ENCODE measurements at regions not wholly inside any gene's neighbourhood (a gene's known extent, or its start where the extent isn't known, plus 50 kb on each side); places are given as distances from the start of the nearest gene placed in this dataset.

- DNase-seq (ENCODE audit: low read depth, low spot score) (no peak), FAIRE-seq (no peak)
- TF ChIP-seq FOS (IDR thresholded peaks at IDR 0.05; ENCODE audit: borderline replicate concordance, insufficient read depth, low read length) (no peak), GATA2 (IDR thresholded peaks at IDR 0.05; ENCODE audit: insufficient read depth, insufficient read length, low read depth, low read length) (no peak), MAX (IDR thresholded peaks at IDR 0.05; ENCODE audit: insufficient read depth, insufficient read length) (no peak), POLR2AphosphoS5 (IDR thresholded peaks at IDR 0.05; ENCODE audit: insufficient read depth, low read depth, low read length) (no peak), CTCF (IDR thresholded peaks at IDR 0.05; ENCODE audit: extremely low read depth in 1 of 2, insufficient read depth in 1 of 2, low read depth in 1 of 2, low read length in 2 of 2) (no peak), MYC (IDR thresholded peaks at IDR 0.05; ENCODE audit: low read depth, low read length) (no peak), JUN (IDR thresholded peaks at IDR 0.05; ENCODE audit: borderline replicate concordance, insufficient read depth, insufficient read length, low read depth) (no peak)
- H4K20me1 ChIP-seq (replicated peaks; ENCODE audit: control insufficient read depth, extremely low read depth, insufficient read depth, low read length), result no peaks in the 10 kb centered on the region
- no peak overlapping the region for H3K27ac ChIP-seq (ENCODE audit: insufficient read depth, low read depth, low read length)
- BruUV-seq (replicated peaks), result no TSS peak
- H3K36me3 ChIP-seq (ENCODE audit: control insufficient read depth in 2 of 2, extremely low read depth in 1 of 2, insufficient read depth in 2 of 2, low read length in 2 of 2), result no peaks in the 10 kb centered on the region
- ChIA-PET POLR2A (no interaction called here), CTCF (no interaction called here)
- H3K9ac ChIP-seq (replicated peaks; ENCODE audit: extremely low read depth, insufficient read depth, low read length), result no peak overlapping the region
- H3K79me2 ChIP-seq (ENCODE audit: control insufficient read depth, insufficient read depth, low read length), result no peaks in the 10 kb centered on the region
- H3K4me2 ChIP-seq (ENCODE audit: insufficient read depth, low read length), result no peak overlapping the region
- H3K9me1 ChIP-seq (replicated peaks; ENCODE audit: control insufficient read depth, extremely low read depth, insufficient read depth, low read length), result no peaks in the 10 kb centered on the region
- no peak overlapping the region for H3K4me3 ChIP-seq (replicated peaks in 1 of 3; ENCODE audit: insufficient read depth in 1 of 3, low read depth in 1 of 3, low read length in 3 of 3)
- dilution Hi-C loops (cut with MboI; ENCODE audit: extremely low pct_ligation_motif_present, low sequenced_read_pairs), result no loop called here
- H2AFZ ChIP-seq (ENCODE audit: low read depth, low read length), result no peak overlapping the region
- H3K4me1 ChIP-seq (ENCODE audit: control insufficient read depth, extremely low read depth, insufficient read depth, low read length), result no peaks in the 10 kb centered on the region
- H3K27me3 ChIP-seq (ENCODE audit: control insufficient read depth in 2 of 2, insufficient read depth in 2 of 2, low read length in 2 of 2), result no peaks in the 10 kb centered on the region
- peaks cover 3% of the 10 kb centered on the region for H3K9me3 ChIP-seq (replicated peaks; ENCODE audit: control insufficient read depth, insufficient read depth, low read length)
- intact Hi-C loops (cut with micrococcal nuclease), result no loop called here
Observed at GRCh38 chr16:79897453-79898146, 297.1 kb upstream of the MAF start.

Data from endothelial cell of umbilical vein (primary cell).